Calu3 (cell line): ENCODE measurements at regions not wholly inside any gene's neighbourhood (a gene's known extent, or its start where the extent isn't known, plus 50 kb on each side); places are given as distances from the start of the nearest gene placed in this dataset.

Source experiments
- BruUV-seq: library from RNA; stranded (reverse); fragments of 400-500 nt; replicated peaks from 2 replicates; lab custom pipeline; 2021; lab: Mats Ljungman, UMichigan
- CTCF ChIA-PET: fragments of 300-600 bp; sonication (Branson Sonifier 250); formaldehyde crosslinking; loops from one replicate; lab custom pipeline; 2022; ENCODE audit warnings: antibody characterized with exemption; lab: Charles Lee
- DNase-seq: peaks from one replicate; pipeline ENCODE4 v3.0.0; 2022
- H3K27ac Mint-ChIP-seq: one replicate; pipeline ENCODE4 v1.8.0; 2022; ENCODE audit warnings: mixed read lengths; ENCODE audit not compliant: unreplicated experiment
- H3K27me3 Mint-ChIP-seq: one replicate; pipeline ENCODE4 v1.8.0; 2022; ENCODE audit warnings: mixed read lengths; ENCODE audit not compliant: unreplicated experiment
- H3K36me3 Mint-ChIP-seq: one replicate; pipeline ENCODE4 v1.8.0; 2022; ENCODE audit warnings: mild to moderate bottlenecking, moderate library complexity, mixed read lengths; ENCODE audit not compliant: insufficient read depth, unreplicated experiment
- H3K4me1 Mint-ChIP-seq: one replicate; pipeline ENCODE4 v1.8.0; 2022; ENCODE audit warnings: mild to moderate bottlenecking, low read depth, mixed read lengths; ENCODE audit not compliant: unreplicated experiment
- H3K4me3 Mint-ChIP-seq: one replicate; pipeline ENCODE4 v1.8.0; 2022; ENCODE audit warnings: mild to moderate bottlenecking, low read depth, moderate library complexity, mixed read lengths; ENCODE audit not compliant: unreplicated experiment
- H3K9me3 Mint-ChIP-seq: one replicate; pipeline ENCODE4 v1.8.0; 2022; ENCODE audit warnings: low read depth, mixed read lengths; ENCODE audit not compliant: unreplicated experiment
- intact Hi-C: fragments of 100-400 bp; cut with micrococcal nuclease; formaldehyde crosslinking; loops from one replicate; pipeline ENCODE4 v1.10.0; 2022; ENCODE audit not compliant: unreplicated experiment
- TF ChIP-seq, protein P1 (sequence below): fragments of 200-600 bp; IDR thresholded peaks from one replicate; pipeline ENCODE4 v1.8.0; 2022; ENCODE audit warnings: antibody characterized with exemption; ENCODE audit not compliant: unreplicated experiment

DNA sequence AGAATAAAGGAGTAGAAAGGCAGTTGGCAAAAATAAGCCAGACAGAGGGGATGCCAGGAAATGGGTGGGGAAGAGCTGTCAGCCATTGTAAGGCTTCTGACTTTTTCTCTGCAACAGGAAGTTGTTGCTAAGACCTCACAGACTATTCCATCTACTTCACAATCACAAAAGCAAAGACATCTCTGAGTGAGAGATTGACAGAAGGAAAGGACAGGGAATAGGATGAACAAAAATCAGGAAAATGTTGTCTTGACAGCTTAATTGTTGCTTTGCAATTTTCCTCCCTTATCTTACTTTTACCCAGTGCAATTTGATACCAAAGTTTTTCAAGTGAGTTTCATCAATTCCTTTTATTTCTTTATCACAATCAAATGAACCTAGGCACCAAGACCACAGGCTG lies 291.2 kb downstream of the CBLN4 start:
- BruUV-seq: no TSS peak
- intact Hi-C loops: no loop called here
- Mint-ChIP-seq H3K36me3 (no peaks in the 10 kb centered on the region), H3K27me3 (no peaks in the 10 kb centered on the region), H3K9me3 (peaks cover 23% of the 10 kb centered on the region), H3K27ac (no peak overlapping the region), H3K4me1 (no peaks in the 10 kb centered on the region), H3K4me3 (no peak overlapping the region)
- DNase-seq: no peak
- CTCF ChIA-PET: no interaction called here
- TF ChIP-seq, protein P1, sequence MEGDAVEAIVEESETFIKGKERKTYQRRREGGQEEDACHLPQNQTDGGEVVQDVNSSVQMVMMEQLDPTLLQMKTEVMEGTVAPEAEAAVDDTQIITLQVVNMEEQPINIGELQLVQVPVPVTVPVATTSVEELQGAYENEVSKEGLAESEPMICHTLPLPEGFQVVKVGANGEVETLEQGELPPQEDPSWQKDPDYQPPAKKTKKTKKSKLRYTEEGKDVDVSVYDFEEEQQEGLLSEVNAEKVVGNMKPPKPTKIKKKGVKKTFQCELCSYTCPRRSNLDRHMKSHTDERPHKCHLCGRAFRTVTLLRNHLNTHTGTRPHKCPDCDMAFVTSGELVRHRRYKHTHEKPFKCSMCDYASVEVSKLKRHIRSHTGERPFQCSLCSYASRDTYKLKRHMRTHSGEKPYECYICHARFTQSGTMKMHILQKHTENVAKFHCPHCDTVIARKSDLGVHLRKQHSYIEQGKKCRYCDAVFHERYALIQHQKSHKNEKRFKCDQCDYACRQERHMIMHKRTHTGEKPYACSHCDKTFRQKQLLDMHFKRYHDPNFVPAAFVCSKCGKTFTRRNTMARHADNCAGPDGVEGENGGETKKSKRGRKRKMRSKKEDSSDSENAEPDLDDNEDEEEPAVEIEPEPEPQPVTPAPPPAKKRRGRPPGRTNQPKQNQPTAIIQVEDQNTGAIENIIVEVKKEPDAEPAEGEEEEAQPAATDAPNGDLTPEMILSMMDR: no peak

DNA sequence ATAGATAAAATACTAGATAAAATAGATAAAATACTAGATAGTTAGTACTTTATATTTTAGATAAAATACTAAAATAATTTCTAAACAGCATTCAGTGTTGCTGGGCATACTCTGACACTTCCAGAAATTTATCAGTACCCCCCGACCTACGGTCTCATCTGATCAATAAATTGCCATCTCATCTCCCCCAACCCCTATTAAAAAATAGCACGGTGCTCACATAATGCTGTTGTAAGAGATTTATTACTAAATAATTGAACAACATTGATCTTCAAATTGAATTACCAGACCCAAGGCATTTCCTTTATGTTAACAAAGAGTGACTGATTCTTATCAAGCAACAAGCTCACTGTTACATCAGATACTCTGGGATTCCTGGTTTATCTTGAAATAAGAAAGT lies 300.9 kb downstream of the CBLN4 start:
- Mint-ChIP-seq H3K27ac (no peak overlapping the region), H3K27me3 (no peaks in the 10 kb centered on the region), H3K4me3 (no peak overlapping the region), H3K4me1 (no peaks in the 10 kb centered on the region), H3K36me3 (no peaks in the 10 kb centered on the region), H3K9me3 (peaks cover 2% of the 10 kb centered on the region)
- TF ChIP-seq, protein P1: no peak
- intact Hi-C loops: no loop called here
- BruUV-seq: no TSS peak
- DNase-seq: no peak
- CTCF ChIA-PET: no interaction called here

DNA sequence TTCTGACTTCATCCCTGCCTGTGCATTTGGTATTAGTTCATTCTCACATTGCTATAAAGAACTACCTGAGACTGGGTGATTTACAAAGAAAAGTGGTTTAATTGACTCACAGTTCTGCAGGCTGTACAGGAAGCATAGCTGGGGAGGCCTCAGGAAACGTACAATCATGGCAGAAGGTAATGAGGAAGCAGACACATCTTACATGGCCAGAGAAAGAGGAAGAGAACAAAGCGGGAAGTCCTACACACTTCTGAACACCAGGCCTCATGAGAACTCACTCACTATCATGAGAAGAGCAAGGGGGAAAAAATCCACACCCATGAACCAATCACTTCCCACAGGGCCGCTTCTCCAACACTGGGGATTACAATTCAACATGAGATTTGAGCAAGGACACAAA lies 303.9 kb downstream of the CBLN4 start:
- no peak overlapping the region for H3K4me3 Mint-ChIP-seq
- CTCF ChIA-PET: no interaction called here
- H3K27me3 Mint-ChIP-seq: no peaks in the 10 kb centered on the region
- intact Hi-C loops: no loop called here
- no peaks in the 10 kb centered on the region for H3K4me1 Mint-ChIP-seq
- H3K36me3 Mint-ChIP-seq: no peaks in the 10 kb centered on the region
- no TSS peak for BruUV-seq
- H3K27ac Mint-ChIP-seq: no peak overlapping the region
- no peak for DNase-seq
- H3K9me3 Mint-ChIP-seq: no peaks in the 10 kb centered on the region
- TF ChIP-seq, protein P1: no peak

DNA sequence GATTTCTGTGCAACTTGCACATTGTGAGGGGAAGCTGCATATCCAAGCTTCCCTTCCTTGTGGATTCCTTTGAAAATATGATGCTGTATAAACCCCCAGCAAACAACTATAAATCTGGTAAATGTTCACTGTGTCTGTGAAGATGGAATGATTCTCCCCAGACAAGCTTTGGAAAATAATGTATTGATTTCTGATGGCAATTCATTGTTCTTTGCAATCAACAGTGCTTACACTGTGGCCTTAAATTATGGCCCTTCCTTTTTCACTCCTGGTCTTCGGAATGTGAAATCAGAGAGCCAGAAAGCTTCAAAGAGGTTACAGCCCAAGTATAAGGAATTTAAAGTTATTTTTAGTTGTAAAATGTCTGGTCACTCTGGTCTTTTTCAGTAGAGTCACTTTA lies 308.8 kb downstream of the CBLN4 start:
- Mint-ChIP-seq H3K27me3 (no peaks in the 10 kb centered on the region), H3K4me1 (no peaks in the 10 kb centered on the region), H3K4me3 (no peak overlapping the region), H3K9me3 (peaks cover 7% of the 10 kb centered on the region), H3K36me3 (no peaks in the 10 kb centered on the region), H3K27ac (no peak overlapping the region)
- TF ChIP-seq, protein P1: no peak
- intact Hi-C loops: no loop called here
- CTCF ChIA-PET: no interaction called here
- no TSS peak for BruUV-seq
- no peak for DNase-seq

DNA sequence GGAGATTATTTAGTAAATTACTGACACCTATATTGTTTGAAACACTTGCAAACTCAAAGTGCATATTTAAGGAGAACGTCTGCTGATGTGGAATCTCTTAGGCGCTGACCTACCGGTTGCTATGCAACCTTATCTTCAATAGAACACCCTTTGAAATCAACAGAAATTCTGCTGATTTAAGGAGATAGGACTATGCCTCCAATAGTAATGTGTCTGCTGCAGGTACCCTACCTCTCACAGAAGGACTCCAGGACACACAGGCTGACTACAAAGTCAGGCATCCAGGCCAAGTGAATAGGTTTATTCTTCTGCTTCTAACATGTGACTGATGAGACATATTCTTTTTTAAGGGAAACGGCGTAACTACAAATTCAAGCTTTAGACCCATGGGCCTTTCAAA lies 311.7 kb downstream of the CBLN4 start:
- Mint-ChIP-seq H3K4me1 (no peaks in the 10 kb centered on the region), H3K27ac (no peak overlapping the region), H3K9me3 (peaks cover 8% of the 10 kb centered on the region), H3K27me3 (no peaks in the 10 kb centered on the region), H3K36me3 (no peaks in the 10 kb centered on the region), H3K4me3 (no peak overlapping the region)
- intact Hi-C loops: no loop called here
- BruUV-seq: no TSS peak
- TF ChIP-seq, protein P1: no peak
- no peak for DNase-seq
- CTCF ChIA-PET: no interaction called here
